ENCODE measurements at regions not wholly inside any gene's neighbourhood (a gene's known extent, or its start where the extent isn't known, plus 50 kb on each side); places are given as distances from the start of the nearest gene placed in this dataset.

GRCh38 chr22:25368271-25368670 lies 148.8 kb downstream of the CRYBB2 start:
- no peak for DNase-seq

GRCh38 chr22:25369041-25369440 lies 149.6 kb downstream of the CRYBB2 start:
- no peak for DNase-seq

- DNase-seq: no peak
Measured at GRCh38 chr22:25370322-25370721, 150.9 kb downstream of the CRYBB2 start.

GRCh38 chr22:25372000-25372595 lies 152.7 kb downstream of the CRYBB2 start:
- no peak for DNase-seq

GRCh38 chr22:25373961-25374360 lies 154.5 kb downstream of the CRYBB2 start:
- no peak for DNase-seq

DNA sequence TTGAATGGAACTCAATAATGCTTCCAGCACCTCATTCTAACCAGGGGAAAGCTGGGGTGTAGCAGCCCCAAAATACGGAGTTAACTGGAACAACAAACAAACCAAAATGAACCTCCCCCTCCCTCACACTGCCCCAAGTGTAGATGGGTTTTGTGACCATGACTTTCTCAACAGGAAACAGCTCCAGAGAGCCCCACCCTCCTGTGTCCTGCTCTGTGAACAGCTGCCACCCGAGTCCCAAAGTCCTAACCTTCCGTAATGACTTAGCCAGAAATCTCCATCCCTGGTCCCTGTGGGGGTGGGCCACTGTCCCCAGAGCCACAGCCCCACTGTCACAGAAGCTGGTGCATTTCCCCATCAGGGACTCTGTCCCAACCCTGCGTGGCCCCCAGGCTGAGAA lies 155.4 kb downstream of the CRYBB2 start:
- DNase-seq: no peak

DNA sequence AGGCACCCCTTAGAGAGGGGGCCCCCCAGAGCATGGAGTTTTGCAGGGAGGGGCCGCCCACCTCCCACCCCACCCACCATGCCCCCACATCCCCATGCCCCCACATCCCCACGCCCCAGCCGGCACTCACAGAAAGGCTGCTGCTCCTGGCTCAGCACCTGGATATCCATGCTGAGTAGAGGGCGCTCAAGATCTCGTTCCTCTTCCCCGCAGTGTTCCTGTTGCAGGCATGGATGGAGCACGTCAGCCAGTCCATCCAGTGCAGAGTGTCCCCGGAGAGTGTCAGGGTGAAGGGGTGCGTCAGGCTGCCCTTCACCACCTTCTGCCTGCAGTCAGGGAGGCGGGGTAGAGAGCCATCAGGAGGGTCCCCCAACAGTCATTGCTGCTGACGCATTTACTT lies 156.2 kb downstream of the CRYBB2 start:
- no peak for DNase-seq

GRCh38 chr22:25377699-25378098 lies 158.3 kb downstream of the CRYBB2 start:
- DNase-seq: no peak

DNA sequence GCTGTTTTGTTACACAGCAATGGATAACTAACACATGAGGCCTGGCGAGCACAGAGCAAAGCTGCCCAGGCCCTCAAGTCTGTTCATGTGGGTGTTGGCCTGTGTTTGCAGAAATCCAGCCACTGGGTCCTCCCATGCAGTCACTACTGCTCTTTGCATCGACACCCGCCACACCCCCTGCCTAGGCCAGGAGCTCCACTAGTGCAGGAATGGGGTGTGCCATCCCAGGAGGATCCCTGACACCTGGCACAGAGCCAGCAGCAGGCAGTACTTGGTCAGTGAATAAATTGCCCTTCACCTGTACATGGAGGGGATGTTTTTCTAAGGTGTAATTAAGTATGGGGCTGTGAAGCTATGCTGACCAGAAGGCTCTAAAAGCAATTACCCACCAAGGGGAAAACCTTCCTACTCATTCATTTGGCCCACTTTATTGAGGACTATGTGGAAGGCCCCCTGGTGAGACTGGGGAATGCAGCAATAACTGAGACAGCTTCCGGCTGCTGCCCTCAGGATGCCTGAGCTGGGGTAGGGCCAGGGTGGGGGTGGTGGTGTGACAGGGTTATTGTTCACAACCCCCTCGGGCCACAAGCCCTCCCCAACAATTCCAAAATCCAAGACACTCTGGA lies 160.8 kb downstream of the CRYBB2 start:
- DNase-seq: no peak

- no peak for DNase-seq
Measured at GRCh38 chr22:25382762-25383161, 163.3 kb downstream of the CRYBB2 start.

GRCh38 chr22:25383278-25383820 lies 163.9 kb downstream of the CRYBB2 start:
- no peak for DNase-seq

- DNase-seq: no peak
Measured at GRCh38 chr22:25383892-25384291, 164.5 kb downstream of the CRYBB2 start.

DNA sequence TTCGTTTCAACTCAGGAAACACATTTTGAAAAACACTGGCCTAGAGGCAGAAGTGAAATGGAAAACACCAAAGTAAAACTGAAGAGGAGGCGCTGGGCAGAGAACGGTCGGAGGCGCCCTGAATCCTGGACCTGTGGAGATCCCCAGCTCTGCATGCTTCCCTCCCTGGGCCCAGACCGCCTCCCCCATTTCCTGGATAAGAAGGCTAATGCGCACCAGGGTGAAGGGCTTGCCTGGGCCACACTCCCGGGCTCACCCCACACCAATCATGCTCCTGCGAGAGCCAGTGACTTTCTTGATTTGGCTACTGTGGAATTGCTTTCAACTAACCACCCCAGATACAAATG lies 167.1 kb downstream of the CRYBB2 start:
- DNase-seq: no peak

DNA sequence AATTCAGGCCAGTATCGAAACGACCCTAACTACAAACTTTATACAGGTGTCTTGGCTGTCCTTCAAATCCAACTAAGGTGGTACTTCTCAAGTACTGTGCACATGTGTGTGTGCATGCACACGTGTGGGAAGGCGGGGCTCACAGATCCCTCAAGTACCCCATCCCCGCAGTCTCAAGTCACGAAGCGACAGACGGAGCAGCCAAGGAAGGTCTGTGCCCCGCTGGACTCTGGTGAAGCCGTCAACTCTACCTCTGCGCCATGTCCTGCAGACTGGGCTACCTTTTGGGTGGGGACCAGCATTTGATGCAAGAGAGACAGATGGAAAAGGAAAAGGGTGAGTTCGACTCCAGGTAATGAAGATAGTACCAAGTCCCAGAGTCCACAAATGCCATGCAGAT lies 169.0 kb downstream of the CRYBB2 start:
- no peak for DNase-seq

DNA sequence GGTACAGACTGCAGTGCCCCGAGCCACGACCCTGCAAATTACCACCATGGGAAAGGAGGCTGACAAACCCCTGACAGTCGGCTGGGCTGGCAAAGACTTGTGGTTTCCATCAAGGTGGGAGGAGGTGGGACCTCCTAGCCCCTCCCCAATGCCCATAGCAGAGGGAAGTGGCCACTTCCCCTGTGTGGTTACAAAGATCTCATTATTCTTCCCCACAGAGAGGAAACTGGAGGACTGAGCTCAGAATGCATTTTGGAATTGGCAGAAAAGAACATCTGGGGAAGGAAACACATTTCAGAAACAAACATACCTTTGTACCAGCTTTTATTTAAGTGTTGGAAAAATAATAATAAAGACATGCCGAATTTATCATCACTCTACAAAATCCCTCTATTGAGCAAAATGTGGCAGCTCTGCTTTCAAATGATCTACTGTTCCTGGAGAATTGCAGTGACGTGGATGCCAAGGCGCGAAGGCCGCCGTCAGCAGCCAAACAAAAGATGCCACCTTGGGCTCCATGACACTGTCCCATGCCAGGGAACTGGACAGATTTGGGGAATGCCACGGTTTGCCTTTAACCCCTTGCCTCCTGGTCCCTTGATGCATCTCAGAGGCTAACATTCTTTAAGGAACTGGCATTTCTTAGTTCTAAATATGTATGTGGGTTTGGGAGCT lies 169.6 kb downstream of the CRYBB2 start:
- peak; percentile 15 for DNase-seq

DNA sequence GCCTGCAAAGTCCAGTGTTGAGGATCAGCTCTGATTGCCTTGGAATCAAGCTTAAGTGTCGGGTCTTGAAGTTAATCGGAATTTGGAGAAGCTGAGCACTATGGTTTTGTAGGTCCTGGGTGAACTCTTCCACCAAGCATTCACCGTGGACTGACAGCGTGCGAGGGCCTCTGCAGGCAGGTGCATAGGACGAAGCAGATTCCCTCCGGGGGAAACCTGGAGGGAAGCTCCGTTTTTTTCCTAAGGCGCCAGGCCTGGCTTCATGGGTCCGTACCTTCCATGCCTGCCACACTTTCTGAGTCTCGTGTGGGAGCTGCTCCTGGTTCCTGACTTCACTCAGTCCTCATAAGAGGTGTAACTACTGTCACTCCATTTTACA lies 170.1 kb downstream of the CRYBB2 start:
- no peak for DNase-seq

GRCh38 chr22:25390297-25391240 lies 171.1 kb downstream of the CRYBB2 start:
- peak; percentile 3 for DNase-seq

DNA sequence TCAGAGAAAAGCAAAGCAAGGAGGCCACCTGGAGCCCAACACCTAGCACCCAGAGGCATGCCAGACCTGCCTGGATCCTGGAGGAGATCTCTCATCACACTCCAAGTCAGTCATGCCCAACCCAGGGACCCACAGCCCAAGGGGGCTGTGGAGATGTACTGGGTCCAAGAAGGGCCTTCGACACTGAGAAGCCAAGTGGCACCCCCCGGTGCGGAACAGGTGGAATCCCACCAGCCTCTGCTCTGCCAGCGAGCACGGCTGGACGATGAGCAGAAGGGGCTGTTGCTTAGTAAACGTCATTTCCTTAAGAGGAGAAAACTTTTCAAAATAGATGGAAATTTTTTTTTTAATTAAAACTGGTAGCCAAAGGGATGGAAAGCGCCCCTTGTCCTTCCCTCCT lies 171.9 kb upstream of the GRK3 start:
- DNase-seq: no peak

DNA sequence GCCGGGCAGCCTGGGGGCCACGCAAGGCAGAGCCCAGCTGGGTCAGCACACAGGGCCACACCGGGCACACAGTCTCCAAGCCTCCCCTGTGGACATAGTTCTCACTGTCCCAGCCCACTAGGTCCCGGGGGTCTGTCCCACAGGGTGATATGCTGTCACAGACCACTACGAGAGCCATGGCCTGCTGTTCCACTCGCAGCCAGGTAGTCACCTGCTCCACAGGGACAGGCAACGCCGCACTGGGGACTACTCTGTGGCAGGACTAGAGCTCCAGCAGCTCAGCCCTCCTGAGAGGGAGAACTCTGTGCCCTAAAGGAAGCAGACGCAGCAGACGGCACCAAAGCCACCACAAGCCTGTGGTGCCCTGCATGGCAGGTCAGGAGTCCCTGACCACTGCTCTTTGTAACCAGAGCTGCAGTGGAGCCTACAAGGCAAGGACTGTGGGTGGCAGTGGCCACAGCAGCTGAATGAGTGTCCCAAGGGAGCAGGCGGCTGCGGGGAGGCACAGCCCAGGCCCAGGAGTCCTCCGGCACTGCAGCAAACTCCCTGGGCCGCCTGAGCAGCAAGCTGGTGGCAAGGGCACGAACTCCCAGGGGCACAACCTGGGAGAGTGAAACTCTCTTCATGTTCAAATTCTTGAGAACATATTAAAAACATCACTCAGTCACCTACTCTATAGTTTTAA lies 171.2 kb upstream of the GRK3 start:
- no peak for DNase-seq

DNA sequence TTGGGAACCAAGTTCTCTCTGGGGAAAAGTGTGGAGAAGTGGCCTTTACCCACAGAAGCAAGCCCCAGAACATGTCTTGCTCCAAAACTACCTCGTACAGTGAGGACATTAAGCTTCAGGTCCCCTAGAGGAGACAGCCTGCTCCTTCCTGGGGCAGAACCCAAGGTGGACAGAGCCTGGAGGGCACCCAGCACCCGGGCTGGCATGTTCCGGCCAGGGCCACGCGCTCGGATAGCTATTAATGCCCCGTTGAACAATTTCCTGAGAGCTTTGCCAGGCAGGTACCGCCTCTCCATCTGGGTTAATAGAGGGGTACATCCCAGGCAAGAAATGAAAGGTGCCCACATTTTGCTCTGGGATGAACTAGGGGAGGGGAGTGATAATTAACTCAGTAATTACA lies 169.0 kb upstream of the GRK3 start:
- no peak for DNase-seq

DNA sequence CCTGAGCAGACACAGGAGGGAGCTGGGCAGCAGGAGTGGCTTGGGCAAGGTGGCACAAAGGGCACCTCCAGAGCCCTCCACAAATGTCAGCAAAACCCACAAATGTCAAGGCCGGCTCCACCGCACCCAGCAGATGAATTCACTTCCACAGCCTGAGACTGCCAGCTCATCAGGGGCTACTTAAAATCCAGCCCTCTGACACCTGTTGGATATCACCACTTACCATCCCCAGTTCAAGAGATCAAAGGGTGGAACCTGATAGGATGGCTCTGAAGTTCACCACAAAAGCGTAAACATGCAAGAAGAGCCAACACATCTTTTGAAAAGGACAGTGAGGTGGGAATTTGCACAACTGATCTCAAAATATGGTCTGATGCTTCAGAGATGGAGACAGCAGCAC lies 168.6 kb upstream of the GRK3 start:
- DNase-seq: no peak

- no peak for DNase-seq
Measured at GRCh38 chr22:25396615-25397200, 167.8 kb upstream of the GRK3 start.
